ENCODE measurements at regions not wholly inside any gene's neighbourhood (a gene's known extent, or its start where the extent isn't known, plus 50 kb on each side); places are given as distances from the start of the nearest gene placed in this dataset.
"Not testable (repeated sequence)": the region's sequence is repeated elsewhere in the genome, so short reads cannot be mapped to it uniquely, and the experiment has no call there.

DNA sequence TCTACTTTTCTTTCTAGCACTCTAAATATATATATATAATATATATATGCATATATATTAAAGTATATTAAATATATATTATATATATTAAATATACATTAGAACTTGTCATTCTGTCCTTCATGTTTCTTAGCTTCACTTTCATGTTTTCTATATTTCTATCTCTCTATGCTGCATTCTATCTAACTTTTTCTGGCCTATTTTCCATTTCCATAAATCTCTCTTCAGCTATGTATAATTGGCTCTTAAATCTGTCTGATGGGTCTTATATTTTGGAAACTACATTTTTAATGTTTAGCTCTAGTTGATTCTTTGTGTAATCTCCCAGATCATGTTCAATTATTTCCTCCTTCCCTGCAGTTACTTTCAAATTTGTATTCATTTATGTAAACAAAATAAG is 72.2 kb downstream of the MTNR1B start:
- TF ChIP-seq, protein P1, sequence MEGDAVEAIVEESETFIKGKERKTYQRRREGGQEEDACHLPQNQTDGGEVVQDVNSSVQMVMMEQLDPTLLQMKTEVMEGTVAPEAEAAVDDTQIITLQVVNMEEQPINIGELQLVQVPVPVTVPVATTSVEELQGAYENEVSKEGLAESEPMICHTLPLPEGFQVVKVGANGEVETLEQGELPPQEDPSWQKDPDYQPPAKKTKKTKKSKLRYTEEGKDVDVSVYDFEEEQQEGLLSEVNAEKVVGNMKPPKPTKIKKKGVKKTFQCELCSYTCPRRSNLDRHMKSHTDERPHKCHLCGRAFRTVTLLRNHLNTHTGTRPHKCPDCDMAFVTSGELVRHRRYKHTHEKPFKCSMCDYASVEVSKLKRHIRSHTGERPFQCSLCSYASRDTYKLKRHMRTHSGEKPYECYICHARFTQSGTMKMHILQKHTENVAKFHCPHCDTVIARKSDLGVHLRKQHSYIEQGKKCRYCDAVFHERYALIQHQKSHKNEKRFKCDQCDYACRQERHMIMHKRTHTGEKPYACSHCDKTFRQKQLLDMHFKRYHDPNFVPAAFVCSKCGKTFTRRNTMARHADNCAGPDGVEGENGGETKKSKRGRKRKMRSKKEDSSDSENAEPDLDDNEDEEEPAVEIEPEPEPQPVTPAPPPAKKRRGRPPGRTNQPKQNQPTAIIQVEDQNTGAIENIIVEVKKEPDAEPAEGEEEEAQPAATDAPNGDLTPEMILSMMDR (IDR thresholded peaks at IDR 0.05; ENCODE audit: extremely low read depth, insufficient read depth, missing control alignments), result no peak
- in situ Hi-C loops (cut with MboI; ENCODE audit: low pct_unique_long_range_greater_than_20kb, low sequenced_read_pairs, unreplicated experiment), result no loop called here
- no peak for DNase-seq (ENCODE audit: low spot score)

DNA sequence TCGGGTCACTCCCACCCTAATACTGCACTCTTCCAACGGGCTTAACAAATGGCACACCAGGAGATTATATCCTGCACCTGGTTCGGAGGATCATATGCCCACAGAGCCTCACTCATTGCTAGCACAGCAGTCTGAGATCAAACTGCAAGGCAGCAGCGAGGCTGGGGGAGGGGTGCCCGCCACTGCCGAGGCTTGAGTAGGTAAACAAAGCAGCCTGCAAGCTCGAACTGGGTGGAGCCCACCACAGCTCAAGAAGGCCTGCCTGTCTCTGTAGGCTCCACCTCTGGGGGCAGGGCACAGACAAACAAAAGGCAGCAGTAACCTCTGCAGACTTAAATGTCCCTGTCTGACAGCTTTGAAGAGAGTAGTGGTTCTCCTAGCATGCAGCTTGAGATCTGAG is 73.7 kb downstream of the MTNR1B start:
- DNase-seq (ENCODE audit: low spot score); in situ Hi-C loops (cut with MboI; ENCODE audit: low pct_unique_long_range_greater_than_20kb, low sequenced_read_pairs, unreplicated experiment): not testable (repeated sequence)

DNA sequence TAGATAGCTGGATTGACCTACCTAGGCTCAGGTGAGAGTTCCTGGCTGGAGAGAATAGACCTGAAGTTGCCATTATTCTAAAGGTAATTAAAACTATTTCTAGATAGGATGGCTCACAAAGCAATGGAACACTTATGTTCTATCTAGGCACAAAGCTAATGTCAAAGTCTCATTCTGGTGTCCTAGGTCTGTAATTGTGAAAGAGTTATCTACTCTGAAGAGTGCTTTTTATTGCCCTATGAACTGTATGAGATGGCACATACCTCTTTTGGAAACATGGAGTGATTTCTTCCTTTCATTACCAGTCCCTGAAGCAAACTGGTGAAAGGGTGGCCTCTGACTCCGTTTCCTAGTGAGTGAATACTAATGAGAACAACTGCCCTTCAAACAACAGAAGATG is 80.3 kb downstream of the MTNR1B start:
- TF ChIP-seq, protein P1 (IDR thresholded peaks at IDR 0.05; ENCODE audit: extremely low read depth, insufficient read depth, missing control alignments), result no peak

DNA sequence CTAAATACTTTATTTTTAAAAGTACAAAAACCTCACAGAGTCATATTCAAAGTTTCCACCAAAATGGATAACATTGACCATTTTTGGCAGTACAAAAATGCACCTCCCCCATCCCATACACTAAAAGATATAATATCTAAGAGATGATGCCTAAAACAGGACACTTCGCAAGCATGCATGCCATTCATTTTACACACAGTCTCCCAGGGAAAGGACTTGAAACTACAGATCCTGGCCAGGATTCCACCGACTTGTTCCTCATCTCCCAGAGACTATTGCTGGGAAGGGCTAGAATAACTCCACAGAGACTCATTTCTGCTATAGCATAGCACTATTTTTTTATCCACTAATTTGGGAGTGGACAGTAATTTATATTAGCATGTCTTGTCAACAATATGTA is 81.7 kb downstream of the MTNR1B start:
- in situ Hi-C loops (cut with MboI; ENCODE audit: low pct_unique_long_range_greater_than_20kb, low sequenced_read_pairs, unreplicated experiment), result loop anchor here (25.0 kb wide), 1 partner anchor 89 kb away; the partner anchor contains the start of gene MTNR1B
- TF ChIP-seq, protein P1 (IDR thresholded peaks at IDR 0.05; ENCODE audit: extremely low read depth, insufficient read depth, missing control alignments), result no peak
- no peak for DNase-seq (ENCODE audit: low spot score)

More for the DNA sequence above, 80.3 kb downstream of the MTNR1B start:
- in situ Hi-C loops (cut with MboI; ENCODE audit: low pct_unique_long_range_greater_than_20kb, low sequenced_read_pairs, unreplicated experiment), result loop anchor here (25.0 kb wide), 1 partner anchor 87 kb away; the partner anchor contains the start of gene MTNR1B
- DNase-seq (ENCODE audit: low spot score), result no peak

DNA sequence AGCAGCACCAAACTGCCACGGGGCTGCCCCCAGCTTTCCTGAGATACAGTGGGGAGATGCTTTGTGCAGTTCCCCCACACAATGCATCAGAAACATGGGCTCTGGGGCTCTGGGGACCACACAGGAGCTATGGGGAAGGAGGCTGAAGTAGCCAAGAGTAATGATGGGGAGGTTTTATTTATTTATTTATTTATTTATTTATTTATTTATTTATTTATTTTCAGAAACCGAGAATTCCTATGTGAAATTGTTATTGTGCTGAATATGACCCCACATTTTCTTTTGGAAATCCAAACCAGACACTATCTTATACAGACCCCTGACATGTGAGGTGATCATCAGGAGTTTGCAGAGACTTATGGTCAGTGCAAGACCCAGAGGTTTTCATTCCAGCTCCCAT is 84.4 kb downstream of the MTNR1B start:
- TF ChIP-seq, protein P1 (IDR thresholded peaks at IDR 0.05; ENCODE audit: extremely low read depth, insufficient read depth, missing control alignments), result no peak
- in situ Hi-C loops (cut with MboI; ENCODE audit: low pct_unique_long_range_greater_than_20kb, low sequenced_read_pairs, unreplicated experiment), result loop anchor here (25.0 kb wide), 1 partner anchor 92 kb away; the partner anchor contains the start of gene MTNR1B
- no peak for DNase-seq (ENCODE audit: low spot score)

DNA sequence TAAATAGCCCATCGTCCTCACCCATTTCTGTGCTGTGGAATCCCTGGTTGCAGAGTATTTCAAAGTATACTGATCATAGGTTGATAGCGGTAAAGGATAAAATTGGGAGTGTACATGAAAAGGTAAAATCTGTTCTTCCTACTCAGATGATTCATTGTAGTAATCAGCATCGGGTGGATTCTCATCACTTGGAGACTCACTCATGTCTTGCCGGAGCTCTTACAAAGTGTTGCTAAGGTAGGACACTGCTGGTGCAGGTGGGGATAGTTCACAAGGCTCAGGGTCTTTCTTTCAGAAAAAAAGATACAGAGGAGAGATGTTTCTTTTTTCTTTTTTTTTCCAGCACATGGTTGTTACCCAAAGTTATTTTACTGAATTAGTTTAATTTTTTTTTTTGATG is 84.8 kb downstream of the MTNR1B start:
- TF ChIP-seq, protein P1 (IDR thresholded peaks at IDR 0.05; ENCODE audit: extremely low read depth, insufficient read depth, missing control alignments), result no peak
- in situ Hi-C loops (cut with MboI; ENCODE audit: low pct_unique_long_range_greater_than_20kb, low sequenced_read_pairs, unreplicated experiment), result loop anchor here (25.0 kb wide), 1 partner anchor 92 kb away; the partner anchor contains the start of gene MTNR1B
- no peak for DNase-seq (ENCODE audit: low spot score)

DNA sequence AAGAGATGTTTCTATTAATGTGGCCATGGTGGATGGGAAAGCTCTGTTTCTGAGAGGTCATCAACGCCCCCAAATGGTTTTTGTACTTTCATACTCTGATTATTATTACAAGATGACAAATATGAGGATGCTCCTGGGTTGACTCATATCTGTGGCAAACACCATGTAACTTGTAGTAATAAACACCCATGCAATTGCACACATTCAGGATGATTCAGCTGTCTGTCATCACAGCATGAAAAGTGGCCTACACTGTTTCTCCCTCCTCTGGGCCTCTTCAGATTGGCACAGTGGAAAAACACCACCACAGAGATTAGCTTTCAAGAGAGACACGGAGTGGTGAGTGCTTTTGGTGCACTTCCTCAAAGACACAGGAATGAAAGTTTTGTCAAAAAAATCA is 85.4 kb downstream of the MTNR1B start:
- TF ChIP-seq, protein P1 (IDR thresholded peaks at IDR 0.05; ENCODE audit: extremely low read depth, insufficient read depth, missing control alignments), result no peak
- no peak for DNase-seq (ENCODE audit: low spot score)
- in situ Hi-C loops (cut with MboI; ENCODE audit: low pct_unique_long_range_greater_than_20kb, low sequenced_read_pairs, unreplicated experiment), result loop anchor here (25.0 kb wide), 1 partner anchor 93 kb away; the partner anchor contains the start of gene MTNR1B

Measured in GM13977 (cell line).